Stimulated activated CD8-positive, alpha-beta memory T cell treated with anti-CD3 and anti-CD28 coated beads, Interleukin-7, amount 100 ng/mL, for 48 hours (primary cell): ENCODE measurements at regions not wholly inside any gene's neighbourhood (a gene's known extent, or its start where the extent isn't known, plus 50 kb on each side); places are given as distances from the start of the nearest gene placed in this dataset.
"Not testable (repeated sequence)": the region's sequence is repeated elsewhere in the genome, so short reads cannot be mapped to it uniquely, and the experiment has no call there.

ENCODE experiments used
- DNase-seq, 2 donors: peaks; one replicate each; pipeline ENCODE4 v3.0.0-alpha.2; 2020; ENCODE audit warnings: low read depth in 1 of 2; ENCODE audit errors: extremely low read depth in 1 of 2

- no peak for DNase-seq
Observed at GRCh38 chr5:152523964-152524363, 118.9 kb upstream of the NMUR2 start.

- DNase-seq, result no peak
Observed at GRCh38 chr5:152527358-152528052, 122.4 kb upstream of the NMUR2 start.

- DNase-seq, result no peak
Observed at GRCh38 chr5:152529440-152529839, 124.4 kb upstream of the NMUR2 start.

- no peak for DNase-seq
Observed at GRCh38 chr5:152532714-152533113, 127.6 kb upstream of the NMUR2 start.

GRCh38 chr5:152534641-152535040, 129.6 kb upstream of the NMUR2 start:
- no peak for DNase-seq

- DNase-seq, result no peak
Observed at GRCh38 chr5:152542741-152543140, 137.7 kb upstream of the NMUR2 start.

- no peak for DNase-seq
Observed at GRCh38 chr5:152546493-152546892, 141.4 kb upstream of the NMUR2 start.

- no peak for DNase-seq
Observed at GRCh38 chr5:152547202-152547601, 142.1 kb upstream of the NMUR2 start.

GRCh38 chr5:152549709-152550108, 144.6 kb upstream of the NMUR2 start:
- no peak for DNase-seq

- DNase-seq, result no peak
Observed at GRCh38 chr5:152551061-152551460, 146.0 kb upstream of the NMUR2 start.

GRCh38 chr5:152556784-152557183, 151.7 kb upstream of the NMUR2 start:
- no peak for DNase-seq

- DNase-seq, result peak in 1 of 2 donors; percentile 4
Observed at GRCh38 chr5:152560512-152561137, 155.5 kb upstream of the NMUR2 start.

GRCh38 chr5:152568016-152568415, 162.9 kb upstream of the NMUR2 start:
- no peak for DNase-seq

GRCh38 chr5:152572812-152573211, 167.7 kb upstream of the NMUR2 start:
- DNase-seq, result no peak

- no peak for DNase-seq
Observed at GRCh38 chr5:152584103-152584502, 179.0 kb upstream of the NMUR2 start.

- DNase-seq, result no peak
Observed at GRCh38 chr5:152592416-152592815, 187.3 kb upstream of the NMUR2 start.

GRCh38 chr5:152593388-152593787, 188.3 kb upstream of the NMUR2 start:
- no peak for DNase-seq

- DNase-seq, result no peak
Observed at GRCh38 chr5:152595405-152595804, 190.3 kb upstream of the NMUR2 start.

GRCh38 chr5:152599096-152599495, 194.0 kb upstream of the NMUR2 start:
- DNase-seq, result no peak

- no peak for DNase-seq
Observed at GRCh38 chr5:152601806-152602732, 197.0 kb upstream of the NMUR2 start.

GRCh38 chr5:152606050-152606449, 201.0 kb upstream of the NMUR2 start:
- not testable (repeated sequence) for DNase-seq
